Pancreas (tissue), 10 donors: ENCODE measurements at regions not wholly inside any gene's neighbourhood (a gene's known extent, or its start where the extent isn't known, plus 50 kb on each side); places are given as distances from the start of the nearest gene placed in this dataset.

Experiments
- ATAC-seq, 4 donors: fragments of 200-7000 bp; cut with Tn5 transposase; one replicate each; pipeline versions ENCODE4 v1.8.0 to v1.9.1; 2020; ENCODE audit warnings: mild to moderate bottlenecking in 4 of 4, moderate library complexity in 4 of 4
- DNase-seq, 6 donors: peaks; one replicate each; pipeline ENCODE4 v3.0.0-alpha.2; 2020
- FAIRE-seq: peaks from 2 replicates; lab custom pipeline; 2012; peaks lifted over from hg19 to GRCh38; lab: Jason Lieb, UNC
- H3K27ac ChIP-seq, 4 donors: fragments of 200-600 bp; sonication (generic); 1 replicate in 3 of 4; 2 replicates in 1 of 4; pipeline versions ENCODE4 v1.5.0 to v1.8.0; 2020
- H3K27me3 ChIP-seq, 4 donors: fragments of 200-600 bp; one replicate each; pipeline ENCODE4 v1.8.0; 2021
- H3K36me3 ChIP-seq, 3 donors: fragments of 200-600 bp; sonication (generic) in 1 of 3; one replicate each; pipeline versions ENCODE4 v1.5.0 to v1.8.0; 2020 to 2021
- H3K4me1 ChIP-seq, 3 donors: fragments of 200-600 bp; one replicate each; pipeline ENCODE4 v1.8.0; 2021
- H3K4me3 ChIP-seq, 4 donors: fragments of 200-600 bp; sonication (generic) in 2 of 4; one replicate each; pipeline versions ENCODE4 v1.5.0 to v1.8.0; 2020 to 2021
- H3K9me3 ChIP-seq, 4 donors: fragments of 200-600 bp; one replicate each; pipeline ENCODE4 v1.8.0; 2021
- CTCF ChIP-seq, 4 donors: fragments of 200-600 bp; sonication (generic) in 3 of 4; IDR thresholded peaks; one replicate each; pipeline versions ENCODE4 v1.5.0 to v1.8.0; 2021; ENCODE audit warnings: antibody characterized with exemption in 4 of 4
- WGBS, 2 donors: extraction: QIAGEN DNeasy Blood & Tissue Kit; methylation state at CpG; one replicate each; pipeline ENCODE4 v1.1.7; 2013; 5-methylcytosine and 5-hydroxymethylcytosine counted together
- intact Hi-C, 3 donors: fragments of 100-400 bp; cut with DNase I; formaldehyde crosslinking; loops; one replicate each; pipeline versions ENCODE4 v1.11.1 to v1.14.2; 2022
- donor health status: healthy with polysubstance abuse.
- donor health status: DM: no; HTN: no; CAD: no; lungs with moderate emphysema.
- donor health status: DM: no; HTN: no; CAD: no.
- donor health status: control.
- donor health status: control.
- donor health status: Bipolar disorder and iron deficiency.
- donor health status: DM: yes; HTN: yes; CAD: no.
- donor health status: DM: no; HTN: no; CAD: no.
- donor health status: DM: no; HTN: no; CAD: no.
- donor health status: DM: yes; HTN: yes; CAD: no.

- Histone ChIP-seq H3K27ac (no peak overlapping the region), H3K4me3 (no peak overlapping the region), H3K27me3 (no peaks in the 10 kb centered on the region), H3K4me1 (no peaks in the 10 kb centered on the region), H3K9me3 (no peaks in the 10 kb centered on the region), H3K36me3 (no peaks in the 10 kb centered on the region)
- no peak for DNase-seq
- ATAC-seq, result no peak
- no peak for FAIRE-seq
- intact Hi-C loops, result no loop called here
- TF ChIP-seq CTCF (IDR thresholded peaks at IDR 0.05), result no peak
- 93 to 97% methylated on average over 2 of the region's 2 CpGs for WGBS, 2 donors
These were observed 90.4 kb downstream of the NUP35 start for GRCh38 chr2:183214680-183215079.

DNA sequence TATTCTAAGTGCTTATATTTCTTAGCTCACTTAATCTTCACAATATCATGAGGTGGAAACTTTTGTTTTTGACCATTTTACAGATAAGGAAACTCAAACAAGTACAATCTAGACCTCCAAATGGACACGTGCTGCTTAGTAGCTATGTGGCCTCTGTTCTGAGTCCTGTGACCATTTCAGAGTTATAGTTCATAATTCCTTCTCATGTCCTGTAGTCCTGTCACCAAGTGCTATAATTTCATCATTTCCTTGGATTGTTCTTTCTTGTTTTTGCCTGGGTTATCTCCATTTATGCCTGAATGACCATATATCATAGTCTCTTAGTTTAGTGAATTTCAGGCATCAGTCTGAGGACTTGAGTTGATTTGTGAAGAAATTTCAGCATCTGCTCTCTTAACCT, 91.7 kb downstream of the NUP35 start:
- no peaks in the 10 kb centered on the region for H3K4me1 ChIP-seq
- TF ChIP-seq CTCF (IDR thresholded peaks at IDR 0.05), result no peak
- FAIRE-seq, result no peak
- H3K36me3 ChIP-seq, result no peaks in the 10 kb centered on the region
- H3K27ac ChIP-seq, result no peak overlapping the region
- H3K27me3 ChIP-seq, result no peaks in the 10 kb centered on the region
- 2 to 32% methylated on average over 1 of the region's 1 CpG for WGBS, 2 donors
- intact Hi-C loops, result no loop called here
- no peaks in the 10 kb centered on the region for H3K9me3 ChIP-seq
- DNase-seq, result no peak
- ATAC-seq, result no peak
- H3K4me3 ChIP-seq, result no peak overlapping the region

DNA sequence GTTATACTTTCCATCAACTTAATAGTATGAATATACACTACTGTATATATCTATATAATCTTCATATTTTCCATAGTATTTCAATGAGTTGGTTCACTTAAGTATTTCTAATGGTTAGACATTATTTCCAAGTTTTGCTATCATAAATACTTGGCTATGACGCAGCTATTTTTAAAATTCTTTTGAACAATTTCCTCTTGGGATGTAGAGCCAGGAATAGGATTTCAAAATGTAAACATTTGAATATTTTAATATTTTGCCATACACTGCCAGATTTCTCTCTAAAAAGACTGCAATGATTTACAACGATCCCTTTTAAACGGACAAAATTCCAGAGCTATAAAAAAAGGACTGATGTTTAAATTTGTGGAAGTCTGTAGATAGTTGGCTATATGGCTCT, 95.6 kb downstream of the NUP35 start:
- H3K27me3 ChIP-seq, result no peaks in the 10 kb centered on the region
- H3K4me3 ChIP-seq, result no peak overlapping the region
- FAIRE-seq (no peak), DNase-seq (no peak), ATAC-seq (no peak)
- no peaks in the 10 kb centered on the region for H3K9me3 ChIP-seq
- H3K27ac ChIP-seq, result no peak overlapping the region
- TF ChIP-seq CTCF (IDR thresholded peaks at IDR 0.05), result no peak
- H3K4me1 ChIP-seq, result no peaks in the 10 kb centered on the region
- intact Hi-C loops, result no loop called here
- WGBS, 2 donors, result 74 to 81% methylated on average over 3 of the region's 3 CpGs
- no peaks in the 10 kb centered on the region for H3K36me3 ChIP-seq

GRCh38 chr2:183222751-183223150, 98.5 kb downstream of the NUP35 start:
- FAIRE-seq (no peak), DNase-seq (no peak)
- H3K9me3 ChIP-seq, result no peaks in the 10 kb centered on the region

DNA sequence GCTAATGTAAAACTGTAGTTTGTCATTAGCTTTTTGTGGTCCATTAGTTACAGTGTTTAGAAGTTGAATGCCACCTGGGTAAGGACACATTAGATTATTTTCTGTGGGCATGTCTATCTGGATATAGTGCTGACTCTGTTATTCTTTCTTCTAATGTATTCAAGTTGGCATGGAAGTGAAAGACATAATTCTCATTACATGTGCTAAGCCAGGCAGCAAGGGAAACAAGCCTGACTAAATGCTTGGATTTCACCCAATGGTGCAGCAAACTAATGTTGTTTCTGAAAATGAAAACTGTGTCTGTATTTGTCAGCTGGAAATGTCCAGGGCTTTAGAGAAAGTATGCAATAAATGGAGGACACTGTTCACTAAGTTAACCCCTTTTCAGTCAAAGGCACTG, 100.7 kb downstream of the NUP35 start:
- Histone ChIP-seq H3K27ac (no peak overlapping the region), H3K9me3 (no peaks in the 10 kb centered on the region), H3K27me3 (no peaks in the 10 kb centered on the region), H3K4me1 (no peaks in the 10 kb centered on the region), H3K36me3 (no peaks in the 10 kb centered on the region), H3K4me3 (no peak overlapping the region)
- ATAC-seq (peak in 1 of 4 donors; percentile 68), DNase-seq (no peak), FAIRE-seq (no peak)
- no peak for TF ChIP-seq CTCF (IDR thresholded peaks at IDR 0.05)
- intact Hi-C loops, result no loop called here

More at GRCh38 chr2:183222751-183223150, 98.5 kb downstream of the NUP35 start:
- Histone ChIP-seq H3K4me1 (no peaks in the 10 kb centered on the region), H3K4me3 (no peak overlapping the region), H3K27me3 (no peaks in the 10 kb centered on the region), H3K27ac (no peak overlapping the region), H3K36me3 (no peaks in the 10 kb centered on the region)
- 66 to 71% methylated on average over 5 of the region's 5 CpGs for WGBS, 2 donors
- intact Hi-C loops, result no loop called here
- no peak for ATAC-seq
- TF ChIP-seq CTCF (IDR thresholded peaks at IDR 0.05), result no peak
